GM12878 (cell line): ENCODE measurements at regions not wholly inside any gene's neighbourhood (a gene's known extent, or its start where the extent isn't known, plus 50 kb on each side); places are given as distances from the start of the nearest gene placed in this dataset.

ENCODE experiments used
- ATAC-seq: fragments of 200-7000 bp; cut with Tn5 transposase; 3 replicates; pipeline ENCODE4 v1.9.1; 2020; ENCODE audit warnings: mild to moderate bottlenecking, moderate library complexity
- BruUV-seq: library from RNA; stranded (reverse); fragments of 400-500 nt; replicated peaks from 2 replicates; lab custom pipeline; 2021; lab: Mats Ljungman, UMichigan
- CTCF ChIA-PET: fragments of 300-600 bp; sonication (Branson Sonifier 250); formaldehyde crosslinking; extraction: SDS; loops from one replicate; lab custom pipeline; 2021; ENCODE audit warnings: inconsistent platforms; lab: Yijun Ruan, JAX
- POLR2A ChIA-PET: fragments of 350-600 bp; formaldehyde crosslinking; extraction: SDS; loops from one replicate; lab custom pipeline; 2021; ENCODE audit warnings: inconsistent platforms; lab: Charles Lee
- RAD21 ChIA-PET: fragments of 300-600 bp; sonication (Branson Sonifier 250); formaldehyde crosslinking; loops from one replicate; lab custom pipeline; 2023; ENCODE audit warnings: antibody characterized with exemption; ENCODE audit not compliant: unreplicated experiment; lab: Charles Lee
- SMC1A ChIA-PET: fragments of 300-600 bp; sonication (Branson Sonifier 250); formaldehyde crosslinking; loops from one replicate; lab custom pipeline; 2023; ENCODE audit not compliant: unreplicated experiment, uncharacterized antibody; lab: Charles Lee
- DNase-seq: peaks from one replicate; pipeline ENCODE4 v3.0.0-alpha.2; 2011; ENCODE audit warnings: low read depth, low spot score
- FAIRE-seq: peaks from 3 replicates; lab custom pipeline; 2011; peaks lifted over from hg19 to GRCh38; lab: Jason Lieb, UNC
- H2AFZ ChIP-seq: 2 replicates; pipeline ENCODE4 v1.6.0; 2011; ENCODE audit warnings: low read depth, low read length, control low read depth; ENCODE audit not compliant: control insufficient read depth
- H3K27ac ChIP-seq: 2 replicates; pipeline ENCODE4 v1.5.1; 2011; ENCODE audit warnings: control low read depth; ENCODE audit not compliant: control insufficient read depth, insufficient read depth
- H3K27me3 ChIP-seq, 2 experiments: replicated peaks in 1 of 2; 2 replicates each; pipeline versions ENCODE4 v1.6.0 to v1.6.1; 2011; ENCODE audit warnings: low read length in 1 of 2; ENCODE audit not compliant: control insufficient read depth in 2 of 2, insufficient read depth in 2 of 2
- H3K36me3 ChIP-seq, 2 experiments: 2 replicates each; pipeline ENCODE4 v1.5.1; 2011; ENCODE audit warnings: low read length in 1 of 2; ENCODE audit not compliant: control insufficient read depth in 2 of 2, insufficient read depth in 2 of 2
- H3K4me1 ChIP-seq: 2 replicates; pipeline ENCODE4 v1.6.1; 2011; ENCODE audit warnings: mild to moderate bottlenecking, low read length, moderate library complexity, mixed read lengths; ENCODE audit not compliant: control insufficient read depth, insufficient read depth
- H3K4me2 ChIP-seq: 2 replicates; pipeline ENCODE4 v1.6.0; 2011; ENCODE audit warnings: control low read depth; ENCODE audit not compliant: control insufficient read depth, insufficient read depth
- H3K4me3 ChIP-seq: fragments of 200-600 bp; sonication (generic); 2 replicates; pipeline ENCODE4 v1.5.1; 2016
- H3K79me2 ChIP-seq: 2 replicates; pipeline ENCODE4 v1.6.0; 2011; ENCODE audit warnings: low read length; ENCODE audit not compliant: control insufficient read depth, insufficient read depth
- H3K9ac ChIP-seq: 2 replicates; pipeline ENCODE4 v1.8.0; 2011; ENCODE audit warnings: low read length, control low read depth, mixed read lengths; ENCODE audit not compliant: control insufficient read depth, insufficient read depth
- H3K9me3 ChIP-seq: replicated peaks from 3 replicates; pipeline ENCODE4 v1.5.1; 2011; ENCODE audit warnings: mild to moderate bottlenecking, low read length; ENCODE audit not compliant: control insufficient read depth, insufficient read depth
- H4K20me1 ChIP-seq: 2 replicates; pipeline ENCODE4 v1.6.0; 2011; ENCODE audit not compliant: control insufficient read depth, insufficient read depth
- CEBPB ChIP-seq, 2 experiments: fragments of 150-350 bp in 1 of 2; IDR thresholded peaks; 2 replicates each; pipeline ENCODE4 v1.6.1; 2012 to 2014; ENCODE audit warnings: low read depth in 2 of 2, low read length in 2 of 2, borderline replicate concordance in 1 of 2, inconsistent platforms in 1 of 2
- EP300 ChIP-seq, 2 experiments: fragments of 150-350 bp in 1 of 2; IDR thresholded peaks; 2 replicates each; pipeline ENCODE4 v1.6.1; 2011 to 2012; ENCODE audit warnings: low read depth in 2 of 2, low read length in 2 of 2, borderline replicate concordance in 1 of 2, improper control_type of control experiment in 1 of 2, inconsistent platforms in 1 of 2; ENCODE audit not compliant: control insufficient read depth in 1 of 2
- MXI1 ChIP-seq: fragments of 150-350 bp; IDR thresholded peaks from 2 replicates; pipeline ENCODE4 v1.6.1; 2011; ENCODE audit warnings: low read depth, mild to moderate bottlenecking, inconsistent platforms, low read length, improper control_type of control experiment
- POLR2A ChIP-seq: IDR thresholded peaks from 2 replicates; pipeline ENCODE4 v1.6.1; 2011; ENCODE audit warnings: low read depth, mild to moderate bottlenecking, low read length
- POLR2AphosphoS2 ChIP-seq: IDR thresholded peaks from 2 replicates; pipeline ENCODE4 v1.6.1; 2011; ENCODE audit warnings: low read depth, mild to moderate bottlenecking, low read length, improper control_type of control experiment, moderate library complexity
- SIX5 ChIP-seq: IDR thresholded peaks from 2 replicates; pipeline ENCODE4 v1.6.1; 2011; ENCODE audit warnings: mild to moderate bottlenecking, low read depth, low read length, moderate library complexity; ENCODE audit not compliant: severe bottlenecking
- SREBF1 ChIP-seq: IDR thresholded peaks from 2 replicates; pipeline ENCODE4 v1.6.1; 2012; ENCODE audit warnings: mild to moderate bottlenecking, low read length
- STAT1 ChIP-seq: fragments of 450-650 bp; conservative IDR thresholded peaks from 2 replicates; pipeline ENCODE4 v1.6.1; 2014; ENCODE audit warnings: antibody characterized with exemption, mild to moderate bottlenecking
- SUPT20H ChIP-seq: IDR thresholded peaks from 2 replicates; pipeline ENCODE4 v1.6.1; 2011; ENCODE audit warnings: low read depth, mild to moderate bottlenecking, low read length, moderate library complexity, borderline replicate concordance; ENCODE audit not compliant: control insufficient read depth
- TCF3 ChIP-seq: IDR thresholded peaks from 2 replicates; pipeline ENCODE4 v1.6.1; 2012; ENCODE audit warnings: low read depth, mild to moderate bottlenecking, low read length, borderline replicate concordance; ENCODE audit not compliant: insufficient read depth
- YY1 ChIP-seq: IDR thresholded peaks from 2 replicates; pipeline ENCODE4 v1.6.1; 2011; ENCODE audit warnings: low read depth, mild to moderate bottlenecking, low read length
- ZNF207 ChIP-seq: fragments of 450-650 bp; IDR thresholded peaks from 2 replicates; pipeline ENCODE4 v1.6.1; 2014; ENCODE audit warnings: antibody characterized with exemption, mild to moderate bottlenecking, borderline replicate concordance
- ZNF24 ChIP-seq: fragments of 450-650 bp; IDR thresholded peaks from 2 replicates; pipeline ENCODE4 v1.6.1; 2017; ENCODE audit warnings: antibody characterized with exemption, mild to moderate bottlenecking
- ZSCAN29 ChIP-seq: fragments of 450-650 bp; IDR thresholded peaks from 2 replicates; pipeline ENCODE4 v1.6.1; 2017; ENCODE audit warnings: mild to moderate bottlenecking, moderate library complexity
- WGBS: methylation state at CpG from one replicate; pipeline ENCODE4 v1.1.6; 2016; ENCODE audit warnings: low lambda C conversion rate; ENCODE audit not compliant: insufficient replicate concordance, insufficient coverage; ENCODE audit errors: missing lambda C conversion rate; 5-methylcytosine and 5-hydroxymethylcytosine counted together
- in situ Hi-C: fragments of 300-500 bp; cut with MboI; formaldehyde crosslinking; loops from 9 replicates; pipeline ENCODE4 v1.14.3; 2018; ENCODE audit warnings: mixed read lengths
- intact Hi-C: fragments of 100-400 bp; cut with micrococcal nuclease; formaldehyde crosslinking; loops from one replicate; pipeline ENCODE4 v1.14.2; 2022; ENCODE audit not compliant: unreplicated experiment
- TF ChIP-seq, protein P1 (sequence below): fragments of 450-650 bp; IDR thresholded peaks from 2 replicates; pipeline ENCODE4 v1.6.1; 2017; ENCODE audit warnings: mild to moderate bottlenecking, moderate library complexity
- TF ChIP-seq, protein P2 (sequence below): IDR thresholded peaks from 2 replicates; pipeline ENCODE4 v1.6.1; 2011; ENCODE audit warnings: low read depth, low read length, improper control_type of control experiment, borderline replicate concordance
- TF ChIP-seq, protein P3 (sequence below): fragments of 450-650 bp; IDR thresholded peaks from 2 replicates; pipeline ENCODE4 v1.6.1; 2016; ENCODE audit warnings: mild to moderate bottlenecking, moderate library complexity, borderline replicate concordance

- Histone ChIP-seq H3K4me3 (no peak overlapping the region), H4K20me1 (no peaks in the 10 kb centered on the region), H3K4me2 (no peak overlapping the region), H3K9me3 (no peaks in the 10 kb centered on the region), H3K9ac (no peak overlapping the region), H3K4me1 (no peaks in the 10 kb centered on the region), H3K27me3 (no peaks in the 10 kb centered on the region; a peak in 1 of 4 replicates), H3K79me2 (no peaks in the 10 kb centered on the region), H3K36me3 (no peaks in the 10 kb centered on the region), H2AFZ (no peak overlapping the region), H3K27ac (no peak overlapping the region)
- no peak for DNase-seq
- ATAC-seq: no peak
- RAD21 ChIA-PET: no interaction called here
- CTCF ChIA-PET: interaction anchor here (1.6 kb wide), 1 partner anchor 10 kb away, joined by 7 read pairs; no protein-coding TSS in a partner anchor
- SMC1A ChIA-PET: no interaction called here
- intact Hi-C loops: no loop called here
- in situ Hi-C loops: no loop called here
- BruUV-seq: no TSS peak
- WGBS: 10% methylated on average over 5 of the region's 5 CpGs
- FAIRE-seq: no peak
- POLR2A ChIA-PET: no interaction called here
- TF ChIP-seq, protein P1, sequence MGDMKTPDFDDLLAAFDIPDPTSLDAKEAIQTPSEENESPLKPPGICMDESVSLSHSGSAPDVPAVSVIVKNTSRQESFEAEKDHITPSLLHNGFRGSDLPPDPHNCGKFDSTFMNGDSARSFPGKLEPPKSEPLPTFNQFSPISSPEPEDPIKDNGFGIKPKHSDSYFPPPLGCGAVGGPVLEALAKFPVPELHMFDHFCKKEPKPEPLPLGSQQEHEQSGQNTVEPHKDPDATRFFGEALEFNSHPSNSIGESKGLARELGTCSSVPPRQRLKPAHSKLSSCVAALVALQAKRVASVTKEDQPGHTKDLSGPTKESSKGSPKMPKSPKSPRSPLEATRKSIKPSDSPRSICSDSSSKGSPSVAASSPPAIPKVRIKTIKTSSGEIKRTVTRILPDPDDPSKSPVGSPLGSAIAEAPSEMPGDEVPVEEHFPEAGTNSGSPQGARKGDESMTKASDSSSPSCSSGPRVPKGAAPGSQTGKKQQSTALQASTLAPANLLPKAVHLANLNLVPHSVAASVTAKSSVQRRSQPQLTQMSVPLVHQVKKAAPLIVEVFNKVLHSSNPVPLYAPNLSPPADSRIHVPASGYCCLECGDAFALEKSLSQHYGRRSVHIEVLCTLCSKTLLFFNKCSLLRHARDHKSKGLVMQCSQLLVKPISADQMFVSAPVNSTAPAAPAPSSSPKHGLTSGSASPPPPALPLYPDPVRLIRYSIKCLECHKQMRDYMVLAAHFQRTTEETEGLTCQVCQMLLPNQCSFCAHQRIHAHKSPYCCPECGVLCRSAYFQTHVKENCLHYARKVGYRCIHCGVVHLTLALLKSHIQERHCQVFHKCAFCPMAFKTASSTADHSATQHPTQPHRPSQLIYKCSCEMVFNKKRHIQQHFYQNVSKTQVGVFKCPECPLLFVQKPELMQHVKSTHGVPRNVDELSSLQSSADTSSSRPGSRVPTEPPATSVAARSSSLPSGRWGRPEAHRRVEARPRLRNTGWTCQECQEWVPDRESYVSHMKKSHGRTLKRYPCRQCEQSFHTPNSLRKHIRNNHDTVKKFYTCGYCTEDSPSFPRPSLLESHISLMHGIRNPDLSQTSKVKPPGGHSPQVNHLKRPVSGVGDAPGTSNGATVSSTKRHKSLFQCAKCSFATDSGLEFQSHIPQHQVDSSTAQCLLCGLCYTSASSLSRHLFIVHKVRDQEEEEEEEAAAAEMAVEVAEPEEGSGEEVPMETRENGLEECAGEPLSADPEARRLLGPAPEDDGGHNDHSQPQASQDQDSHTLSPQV: no peak
- TF ChIP-seq POLR2A: no peak
- TF ChIP-seq, protein P2, sequence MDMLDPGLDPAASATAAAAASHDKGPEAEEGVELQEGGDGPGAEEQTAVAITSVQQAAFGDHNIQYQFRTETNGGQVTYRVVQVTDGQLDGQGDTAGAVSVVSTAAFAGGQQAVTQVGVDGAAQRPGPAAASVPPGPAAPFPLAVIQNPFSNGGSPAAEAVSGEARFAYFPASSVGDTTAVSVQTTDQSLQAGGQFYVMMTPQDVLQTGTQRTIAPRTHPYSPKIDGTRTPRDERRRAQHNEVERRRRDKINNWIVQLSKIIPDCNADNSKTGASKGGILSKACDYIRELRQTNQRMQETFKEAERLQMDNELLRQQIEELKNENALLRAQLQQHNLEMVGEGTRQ: no peak
- TF ChIP-seq SUPT20H: no peak
- no peak for TF ChIP-seq EP300 (IDR thresholded peaks at IDR 0.05; ENCODE audit: borderline replicate concordance in 1 of 2, control insufficient read depth in 1 of 2, low read depth in 2 of 2, low read length in 2 of 2)
- TF ChIP-seq MXI1: no peak
- TF ChIP-seq CEBPB (IDR thresholded peaks at IDR 0.05; ENCODE audit: borderline replicate concordance in 1 of 2, low read depth in 2 of 2, low read length in 2 of 2): no peak
- no peak for TF ChIP-seq STAT1
- TF ChIP-seq ZNF207: no peak
- no peak for TF ChIP-seq SREBF1
- no peak for TF ChIP-seq ZNF24
- TF ChIP-seq TCF3: no peak
- no peak for TF ChIP-seq YY1
- TF ChIP-seq, protein P3, sequence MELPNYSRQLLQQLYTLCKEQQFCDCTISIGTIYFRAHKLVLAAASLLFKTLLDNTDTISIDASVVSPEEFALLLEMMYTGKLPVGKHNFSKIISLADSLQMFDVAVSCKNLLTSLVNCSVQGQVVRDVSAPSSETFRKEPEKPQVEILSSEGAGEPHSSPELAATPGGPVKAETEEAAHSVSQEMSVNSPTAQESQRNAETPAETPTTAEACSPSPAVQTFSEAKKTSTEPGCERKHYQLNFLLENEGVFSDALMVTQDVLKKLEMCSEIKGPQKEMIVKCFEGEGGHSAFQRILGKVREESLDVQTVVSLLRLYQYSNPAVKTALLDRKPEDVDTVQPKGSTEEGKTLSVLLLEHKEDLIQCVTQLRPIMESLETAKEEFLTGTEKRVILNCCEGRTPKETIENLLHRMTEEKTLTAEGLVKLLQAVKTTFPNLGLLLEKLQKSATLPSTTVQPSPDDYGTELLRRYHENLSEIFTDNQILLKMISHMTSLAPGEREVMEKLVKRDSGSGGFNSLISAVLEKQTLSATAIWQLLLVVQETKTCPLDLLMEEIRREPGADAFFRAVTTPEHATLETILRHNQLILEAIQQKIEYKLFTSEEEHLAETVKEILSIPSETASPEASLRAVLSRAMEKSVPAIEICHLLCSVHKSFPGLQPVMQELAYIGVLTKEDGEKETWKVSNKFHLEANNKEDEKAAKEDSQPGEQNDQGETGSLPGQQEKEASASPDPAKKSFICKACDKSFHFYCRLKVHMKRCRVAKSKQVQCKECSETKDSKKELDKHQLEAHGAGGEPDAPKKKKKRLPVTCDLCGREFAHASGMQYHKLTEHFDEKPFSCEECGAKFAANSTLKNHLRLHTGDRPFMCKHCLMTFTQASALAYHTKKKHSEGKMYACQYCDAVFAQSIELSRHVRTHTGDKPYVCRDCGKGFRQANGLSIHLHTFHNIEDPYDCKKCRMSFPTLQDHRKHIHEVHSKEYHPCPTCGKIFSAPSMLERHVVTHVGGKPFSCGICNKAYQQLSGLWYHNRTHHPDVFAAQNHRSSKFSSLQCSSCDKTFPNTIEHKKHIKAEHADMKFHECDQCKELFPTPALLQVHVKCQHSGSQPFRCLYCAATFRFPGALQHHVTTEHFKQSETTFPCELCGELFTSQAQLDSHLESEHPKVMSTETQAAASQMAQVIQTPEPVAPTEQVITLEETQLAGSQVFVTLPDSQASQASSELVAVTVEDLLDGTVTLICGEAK: no peak
- no peak for TF ChIP-seq ZSCAN29
- no peak for TF ChIP-seq POLR2AphosphoS2
- TF ChIP-seq SIX5: no peak
Observed at GRCh38 chr10:25104441-25104840, 70.4 kb upstream of the GPR158 start.
